AG04449 (cell line): ENCODE measurements at regions not wholly inside any gene's neighbourhood (a gene's known extent, or its start where the extent isn't known, plus 50 kb on each side); places are given as distances from the start of the nearest gene placed in this dataset.

Experiments
- CTCF ChIA-PET: fragments of 350-600 bp; formaldehyde crosslinking; extraction: SDS; loops from one replicate; lab custom pipeline; 2021; ENCODE audit warnings: antibody characterized with exemption; lab: Yijun Ruan, JAX
- POLR2A ChIA-PET: fragments of 400-600, 350-600 bp; formaldehyde crosslinking; extraction: SDS; loops from one replicate; lab custom pipeline; 2020; ENCODE audit warnings: antibody characterized with exemption, inconsistent platforms; lab: Yijun Ruan, JAX
- DNase-seq: peaks from one replicate; pipeline ENCODE4 v3.0.0-alpha.2; 2010; ENCODE audit warnings: low read depth, low spot score
- H3K4me3 ChIP-seq: 2 replicates; pipeline ENCODE4 v1.5.1; 2011; ENCODE audit warnings: low read depth, mild to moderate bottlenecking, control low read depth, low read length
- TF ChIP-seq, protein P1 (sequence below): IDR thresholded peaks from one replicate; pipeline ENCODE4 v1.5.1; 2011; ENCODE audit warnings: mild to moderate bottlenecking, moderate library complexity, low read length, control low read depth, inconsistent platforms; ENCODE audit not compliant: insufficient read depth; ENCODE audit errors: missing control alignments

DNA sequence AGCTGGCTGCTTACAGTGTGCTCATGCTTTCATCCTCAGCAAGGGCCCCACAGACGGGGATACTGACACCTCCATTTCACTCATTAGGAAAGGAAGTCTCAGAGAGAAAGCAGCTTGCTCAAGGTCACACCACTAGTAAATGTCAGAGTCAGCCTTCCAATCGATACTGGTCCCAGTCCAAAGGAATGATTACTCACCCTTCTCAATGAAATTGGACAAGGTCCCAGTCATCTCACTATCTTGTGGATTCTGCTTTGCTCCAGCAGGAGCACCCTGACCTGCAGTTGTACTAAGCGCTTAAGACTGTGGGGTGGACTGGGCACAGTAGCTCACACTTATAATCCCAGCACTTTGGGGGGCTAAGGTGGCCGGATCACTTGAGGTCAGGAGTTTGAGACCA is 132.2 kb upstream of the SLC34A2 start:
- H3K4me3 ChIP-seq = no peak overlapping the region
- DNase-seq = no peak
- POLR2A ChIA-PET = no interaction called here
- TF ChIP-seq, protein P1, sequence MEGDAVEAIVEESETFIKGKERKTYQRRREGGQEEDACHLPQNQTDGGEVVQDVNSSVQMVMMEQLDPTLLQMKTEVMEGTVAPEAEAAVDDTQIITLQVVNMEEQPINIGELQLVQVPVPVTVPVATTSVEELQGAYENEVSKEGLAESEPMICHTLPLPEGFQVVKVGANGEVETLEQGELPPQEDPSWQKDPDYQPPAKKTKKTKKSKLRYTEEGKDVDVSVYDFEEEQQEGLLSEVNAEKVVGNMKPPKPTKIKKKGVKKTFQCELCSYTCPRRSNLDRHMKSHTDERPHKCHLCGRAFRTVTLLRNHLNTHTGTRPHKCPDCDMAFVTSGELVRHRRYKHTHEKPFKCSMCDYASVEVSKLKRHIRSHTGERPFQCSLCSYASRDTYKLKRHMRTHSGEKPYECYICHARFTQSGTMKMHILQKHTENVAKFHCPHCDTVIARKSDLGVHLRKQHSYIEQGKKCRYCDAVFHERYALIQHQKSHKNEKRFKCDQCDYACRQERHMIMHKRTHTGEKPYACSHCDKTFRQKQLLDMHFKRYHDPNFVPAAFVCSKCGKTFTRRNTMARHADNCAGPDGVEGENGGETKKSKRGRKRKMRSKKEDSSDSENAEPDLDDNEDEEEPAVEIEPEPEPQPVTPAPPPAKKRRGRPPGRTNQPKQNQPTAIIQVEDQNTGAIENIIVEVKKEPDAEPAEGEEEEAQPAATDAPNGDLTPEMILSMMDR = no peak
- CTCF ChIA-PET = interaction anchor here (1.3 kb wide), 1 partner anchor 82 kb away, joined by 3 read pairs; no protein-coding TSS in a partner anchor

DNA sequence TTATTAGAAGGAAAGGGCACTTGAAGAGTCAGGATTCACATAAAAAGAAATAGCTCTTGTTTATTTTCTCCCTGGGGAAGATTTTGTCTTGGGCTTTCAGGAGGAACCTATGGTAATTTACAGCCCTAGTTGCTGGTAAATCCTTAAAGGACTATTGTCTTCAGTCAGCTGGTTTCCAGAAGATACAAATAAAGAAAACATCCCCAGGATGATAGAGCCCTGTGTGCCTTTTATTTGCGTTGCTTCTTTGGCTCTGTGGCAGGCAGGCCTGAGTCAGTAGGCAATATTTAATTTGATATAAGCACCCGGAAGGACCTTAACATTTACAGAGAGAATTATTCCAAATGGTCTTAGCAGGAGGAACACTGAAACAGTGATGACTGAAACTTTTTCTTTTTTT is 131.0 kb upstream of the SLC34A2 start:
- TF ChIP-seq, protein P1 = no peak
- CTCF ChIA-PET = interaction anchor here (1.3 kb wide), 1 partner anchor 84 kb away, joined by 3 read pairs; no protein-coding TSS in a partner anchor
- POLR2A ChIA-PET = no interaction called here
- no peak for DNase-seq
- H3K4me3 ChIP-seq = no peak overlapping the region

DNA sequence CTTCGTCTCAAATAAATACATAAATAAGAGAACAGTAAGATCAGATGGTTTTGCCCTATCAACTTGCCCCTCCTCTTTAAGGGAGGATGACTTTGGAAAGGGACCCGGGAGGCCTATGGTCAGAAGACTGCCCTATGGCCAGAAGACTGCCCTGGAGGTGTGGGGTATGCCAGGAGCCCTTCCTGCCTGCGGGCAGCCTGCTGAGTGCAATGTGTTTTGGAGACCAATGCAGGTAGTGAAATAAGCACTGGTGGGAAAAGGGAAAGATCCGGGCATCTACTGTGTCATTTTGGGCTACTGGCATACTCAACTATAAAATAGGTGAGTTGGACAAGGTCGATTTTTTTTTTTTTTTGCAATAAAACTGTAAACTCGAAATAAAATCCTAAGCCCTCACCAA is 129.8 kb upstream of the SLC34A2 start:
- POLR2A ChIA-PET = no interaction called here
- no peak for DNase-seq
- H3K4me3 ChIP-seq = no peak overlapping the region
- TF ChIP-seq, protein P1 = no peak
- CTCF ChIA-PET = no interaction called here

DNA sequence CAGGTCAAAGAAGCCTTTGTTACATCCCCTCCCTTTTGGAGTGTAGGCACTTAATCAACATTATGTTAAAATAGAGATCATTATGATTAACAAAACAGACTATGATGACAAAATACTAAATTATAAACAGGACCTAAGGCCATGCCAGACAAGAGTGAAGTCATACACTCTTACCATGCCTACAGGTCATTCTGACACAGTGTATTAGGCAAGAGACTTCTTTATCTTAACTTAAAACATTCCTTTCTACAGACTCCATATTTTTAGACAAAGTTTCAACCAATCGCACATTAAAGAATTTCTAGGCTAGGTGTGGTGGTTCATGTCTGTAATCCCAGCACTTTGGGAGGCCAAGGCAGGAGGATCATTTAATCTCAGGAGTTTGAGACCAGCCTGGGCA is 128.6 kb upstream of the SLC34A2 start:
- CTCF ChIA-PET = no interaction called here
- no peak overlapping the region for H3K4me3 ChIP-seq
- TF ChIP-seq, protein P1 = no peak
- POLR2A ChIA-PET = no interaction called here
- no peak for DNase-seq

DNA sequence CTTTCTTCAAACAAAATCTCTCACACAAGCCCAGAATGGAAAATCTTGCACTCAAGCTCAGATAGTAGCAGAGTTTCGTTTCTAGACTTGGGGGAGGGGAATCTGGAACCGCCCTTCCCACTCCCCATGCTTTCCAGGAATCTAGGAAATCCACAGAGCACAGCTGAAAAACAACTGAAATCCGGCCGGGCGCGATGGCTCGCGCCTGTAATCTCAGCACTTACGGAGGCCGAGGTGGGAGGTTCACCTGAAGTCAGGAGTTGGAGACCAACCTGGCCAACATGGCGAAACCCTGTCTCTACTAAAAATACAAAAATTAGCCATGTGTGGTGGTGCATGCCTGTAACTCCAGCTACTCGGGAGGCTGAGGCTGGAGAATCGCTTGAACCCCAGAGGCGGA is 127.3 kb upstream of the SLC34A2 start:
- POLR2A ChIA-PET = no interaction called here
- H3K4me3 ChIP-seq = no peak overlapping the region
- TF ChIP-seq, protein P1 = no peak
- DNase-seq = no peak
- CTCF ChIA-PET = no interaction called here

DNA sequence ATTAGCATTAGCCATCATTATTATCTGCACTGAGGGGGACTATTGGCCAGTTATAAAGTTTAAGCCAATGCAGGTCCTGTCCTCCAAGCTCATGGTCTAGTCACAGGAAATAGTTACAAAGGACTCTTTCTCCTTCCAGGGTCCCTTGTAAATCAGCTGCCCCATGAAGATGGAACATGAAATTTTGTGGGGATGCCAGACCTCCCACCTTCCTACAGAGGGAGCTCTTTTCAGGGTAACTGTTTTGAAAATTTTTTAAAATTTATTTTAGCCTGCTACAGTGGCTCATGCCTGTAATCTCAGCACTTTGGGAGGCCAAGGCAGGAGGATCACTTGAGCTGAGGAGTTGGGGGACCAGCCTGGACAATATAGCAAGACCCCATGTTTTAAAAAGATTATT is 124.4 kb upstream of the SLC34A2 start:
- no peak overlapping the region for H3K4me3 ChIP-seq
- POLR2A ChIA-PET = no interaction called here
- no peak for DNase-seq
- CTCF ChIA-PET = interaction anchor here (0.8 to 3.2 kb wide), 3 partner anchors 22 to 333 kb away, joined by 3 to 9 read pairs (median 3); no protein-coding TSS in a partner anchor
- TF ChIP-seq, protein P1 = peak; percentile 15
